ENCODE measurements at regions not wholly inside any gene's neighbourhood (a gene's known extent, or its start where the extent isn't known, plus 50 kb on each side); places are given as distances from the start of the nearest gene placed in this dataset.
"Not testable (repeated sequence)": the region's sequence is repeated elsewhere in the genome, so short reads cannot be mapped to it uniquely, and the experiment has no call there.

- no peak for DNase-seq (ENCODE audit: low read depth in 2 of 2)
Observed at GRCh38 chr7:155228894-155229293, 68.8 kb upstream of the INSIG1 start.

DNA sequence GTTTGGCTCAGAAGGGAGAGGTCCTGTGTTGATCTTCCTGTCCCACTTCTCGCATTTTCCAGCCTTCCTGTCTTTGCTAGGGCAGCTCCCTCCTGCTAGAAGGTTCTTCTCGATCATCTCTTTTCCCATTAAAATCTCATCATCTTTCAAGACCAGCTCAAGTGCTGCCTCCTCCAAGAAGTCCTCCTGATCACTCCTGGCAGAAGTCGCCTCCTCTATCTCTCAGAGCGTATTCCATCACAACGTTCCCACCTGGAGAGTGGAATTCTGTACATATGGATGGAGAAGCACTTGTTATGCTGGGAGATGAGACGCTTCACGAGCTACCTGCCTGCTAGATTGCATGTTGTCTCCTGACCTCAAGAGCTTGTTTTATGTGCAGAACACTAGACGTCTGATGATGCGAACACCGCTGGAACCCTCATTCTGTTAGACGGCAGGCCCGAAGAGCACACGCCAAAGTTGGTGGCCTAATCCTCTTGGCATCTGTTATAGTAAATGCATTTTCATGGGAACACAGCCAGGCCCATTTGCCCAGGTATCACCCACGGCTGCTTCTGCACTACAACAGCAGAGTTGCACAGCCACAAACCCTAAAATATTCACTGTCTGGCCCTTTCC is 68.0 kb upstream of the INSIG1 start:
- DNase-seq (ENCODE audit: low read depth in 2 of 2) = no peak

DNA sequence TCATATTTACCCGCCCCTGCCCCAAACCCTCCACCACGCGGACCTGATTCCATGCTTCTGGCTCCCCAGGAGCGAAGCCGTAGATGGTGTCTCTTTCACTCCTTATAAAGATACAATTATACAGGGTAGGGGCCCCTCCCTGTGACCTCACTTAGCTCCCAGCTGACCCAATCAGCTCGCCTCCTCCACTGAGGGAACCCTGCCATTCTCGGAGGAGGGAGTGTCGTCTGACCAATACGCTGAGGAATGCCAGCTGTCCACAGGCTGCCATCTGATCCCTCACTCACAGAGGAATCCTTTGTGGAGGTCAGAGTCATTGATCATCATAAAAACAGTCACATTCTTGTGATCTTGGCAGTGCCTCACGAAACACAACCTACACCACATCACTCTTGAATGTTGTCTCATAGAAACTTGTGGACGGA is 67.5 kb upstream of the INSIG1 start:
- no peak for DNase-seq (ENCODE audit: low read depth in 2 of 2)

DNA sequence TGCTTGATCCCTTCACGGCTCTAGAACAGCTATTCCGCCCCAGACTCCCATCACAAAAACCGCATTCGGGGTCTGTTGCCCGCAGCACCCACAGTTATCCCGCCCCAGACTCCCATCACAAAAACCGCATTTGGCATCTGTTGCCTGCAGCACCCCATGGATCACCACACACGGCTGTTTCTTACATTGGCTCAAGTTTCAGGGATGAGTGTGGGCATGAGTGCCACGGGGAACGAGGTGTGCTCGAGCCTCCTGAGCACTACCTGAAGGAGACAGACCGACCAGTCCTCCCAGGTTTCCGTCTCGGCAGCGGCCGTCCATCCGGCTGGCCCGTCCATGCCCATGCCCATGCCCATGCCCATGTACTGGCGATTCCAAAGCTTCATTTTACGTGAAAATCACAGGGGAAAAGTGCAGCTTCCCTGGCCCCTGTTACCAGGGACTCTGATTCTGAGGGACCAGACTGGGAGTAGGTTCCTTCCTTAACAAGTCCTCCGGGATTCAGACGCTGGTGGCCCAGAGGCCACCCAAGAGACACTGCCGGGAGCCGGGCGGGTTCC is 66.4 kb upstream of the INSIG1 start:
- no peak for DNase-seq (ENCODE audit: low read depth in 2 of 2)

DNA sequence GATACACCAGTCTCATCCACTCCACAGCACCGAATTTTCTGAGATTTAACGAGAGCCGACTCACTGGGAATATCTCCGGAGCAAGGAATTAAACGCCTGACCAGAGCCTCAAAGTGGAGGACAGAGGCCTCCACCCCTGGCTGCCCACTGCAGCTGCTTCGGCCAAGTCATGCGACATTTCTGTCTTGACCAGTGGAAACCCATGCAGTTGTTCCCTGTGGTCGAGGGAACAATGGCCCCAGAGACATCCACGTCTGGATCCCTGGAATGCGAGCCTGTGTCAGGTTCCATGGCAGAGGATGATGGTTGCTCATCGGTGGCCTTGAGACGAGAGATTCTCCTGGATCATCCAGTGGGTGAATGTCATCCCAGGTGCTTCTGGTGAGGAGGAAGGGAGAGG is 65.7 kb upstream of the INSIG1 start:
- no peak for DNase-seq (ENCODE audit: low read depth in 2 of 2)

GRCh38 chr7:155232911-155233310 is 64.8 kb upstream of the INSIG1 start:
- no peak for DNase-seq (ENCODE audit: low read depth in 2 of 2)

DNA sequence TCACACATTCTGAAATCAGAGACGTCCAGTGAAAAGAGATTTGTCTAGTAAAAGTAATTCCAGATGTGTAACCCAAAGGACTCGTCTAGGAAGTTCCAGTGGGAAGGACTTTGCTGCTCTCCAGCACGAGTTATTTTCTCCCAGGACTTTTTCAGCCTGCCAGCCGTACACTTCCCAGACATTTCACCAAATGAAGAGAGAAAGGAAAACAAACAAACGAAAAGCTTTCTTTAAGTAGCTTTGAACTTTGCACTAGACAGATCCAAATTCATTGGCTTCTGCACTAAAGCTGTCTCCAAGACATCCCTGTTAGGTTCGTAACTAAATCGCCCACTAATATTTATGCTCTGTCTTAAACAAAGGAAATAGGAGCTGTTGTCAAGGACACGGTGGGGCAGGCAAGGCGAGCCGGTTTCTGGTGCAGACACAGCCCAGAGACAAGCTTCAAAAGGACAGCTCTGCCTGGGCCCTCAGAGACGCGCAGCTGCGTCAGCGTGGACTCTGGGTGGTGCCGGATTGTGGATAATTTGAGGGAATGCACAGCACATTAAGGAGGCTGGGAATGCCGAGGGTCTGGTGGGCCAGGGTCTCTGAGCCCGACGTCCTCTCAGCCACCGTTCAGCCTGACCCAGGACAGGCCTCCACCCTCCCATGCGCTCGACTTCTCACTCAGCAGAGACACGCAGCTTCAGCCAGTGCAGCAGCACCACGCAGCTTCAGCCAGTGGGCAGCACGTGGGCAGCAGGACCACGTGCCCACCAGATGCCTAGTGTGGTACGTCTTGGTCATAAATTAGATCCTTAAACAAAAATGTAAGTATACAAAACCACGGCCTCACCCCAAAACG is 64.1 kb upstream of the INSIG1 start:
- no peak for DNase-seq (ENCODE audit: low read depth in 2 of 2)

DNA sequence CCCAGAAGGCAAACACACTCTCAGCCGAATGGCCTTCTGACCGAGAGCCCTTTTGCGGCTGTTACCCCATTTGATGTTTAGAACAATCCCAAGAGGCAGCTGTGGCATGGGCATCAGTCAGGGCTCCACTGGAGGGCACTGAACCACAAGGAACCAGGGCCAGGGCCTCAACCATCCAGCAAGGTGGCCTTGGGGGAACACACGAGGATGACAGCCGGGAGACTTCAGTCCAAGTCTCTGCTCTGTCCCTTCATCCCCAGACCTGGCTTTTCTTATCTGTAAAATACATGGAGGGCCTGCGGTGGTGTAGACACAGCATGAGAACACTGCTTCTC is 63.6 kb upstream of the INSIG1 start:
- DNase-seq (ENCODE audit: low read depth in 2 of 2) = no peak

DNA sequence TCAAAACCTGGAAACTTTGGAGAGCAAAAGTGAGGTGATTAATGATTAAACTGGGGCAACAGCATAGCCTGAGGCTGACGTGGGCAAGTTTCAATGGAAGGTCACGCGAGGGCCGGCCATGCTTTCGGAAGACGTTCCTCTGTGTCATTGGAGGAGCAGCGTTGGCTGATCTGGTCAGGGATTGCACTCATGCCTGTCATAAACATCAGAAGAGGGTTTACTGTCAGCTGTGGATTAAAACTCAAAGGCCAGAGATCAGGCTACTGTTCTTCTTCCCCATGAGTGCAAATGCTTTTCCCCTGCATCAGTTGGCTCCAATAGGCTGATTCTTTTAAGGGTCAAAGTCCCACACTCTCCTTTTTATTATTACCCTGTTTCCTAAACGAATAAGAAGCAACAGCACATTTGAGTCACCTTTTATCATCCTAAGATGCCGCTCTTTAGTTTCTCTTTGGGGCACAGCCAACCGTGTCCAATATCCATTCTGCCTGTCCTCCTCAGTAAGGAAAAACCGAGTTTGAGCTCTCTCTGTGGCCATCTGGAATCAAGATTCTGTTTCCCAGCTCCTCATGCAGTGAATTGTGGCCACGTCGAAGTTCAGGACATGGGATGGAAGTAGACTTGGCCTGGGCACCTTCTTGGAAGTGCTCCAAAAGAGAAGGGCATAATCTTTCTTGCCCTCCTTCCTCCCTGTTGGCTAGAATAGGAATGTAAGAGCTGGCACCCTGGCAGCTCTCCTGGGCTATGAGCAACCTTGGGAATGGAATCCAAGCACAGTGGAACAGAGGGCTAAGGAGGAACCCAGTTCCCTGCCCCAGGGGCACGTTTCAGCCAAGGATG is 62.5 kb upstream of the INSIG1 start:
- no peak for DNase-seq (ENCODE audit: low read depth in 2 of 2)

- no peak for DNase-seq (ENCODE audit: low read depth in 2 of 2)
Observed at GRCh38 chr7:155236386-155236785, 61.3 kb upstream of the INSIG1 start.

DNA sequence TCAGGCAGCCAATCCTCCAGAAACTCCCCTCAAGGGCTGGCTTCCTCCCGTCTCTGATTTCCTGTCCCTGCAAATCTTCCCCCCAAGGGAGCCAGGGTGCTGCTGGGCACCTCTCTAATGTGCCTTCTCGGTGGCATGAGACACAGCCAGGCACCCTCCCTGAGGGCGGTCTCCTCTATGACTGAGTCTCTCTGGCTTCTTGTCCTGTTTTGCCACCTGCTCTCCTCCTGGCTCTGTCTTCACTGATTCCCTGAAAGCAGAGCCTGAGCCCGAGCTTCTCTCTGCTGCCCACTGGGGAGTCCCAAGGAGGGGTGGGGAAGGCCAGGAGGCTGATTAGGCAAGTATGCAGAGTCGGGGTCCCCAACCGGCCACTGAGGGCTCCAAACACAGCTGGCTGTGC is 60.4 kb upstream of the INSIG1 start:
- no peak for DNase-seq (ENCODE audit: low read depth in 2 of 2)

GRCh38 chr7:155237730-155238129 is 59.9 kb upstream of the INSIG1 start:
- no peak for DNase-seq (ENCODE audit: low read depth in 2 of 2)

DNA sequence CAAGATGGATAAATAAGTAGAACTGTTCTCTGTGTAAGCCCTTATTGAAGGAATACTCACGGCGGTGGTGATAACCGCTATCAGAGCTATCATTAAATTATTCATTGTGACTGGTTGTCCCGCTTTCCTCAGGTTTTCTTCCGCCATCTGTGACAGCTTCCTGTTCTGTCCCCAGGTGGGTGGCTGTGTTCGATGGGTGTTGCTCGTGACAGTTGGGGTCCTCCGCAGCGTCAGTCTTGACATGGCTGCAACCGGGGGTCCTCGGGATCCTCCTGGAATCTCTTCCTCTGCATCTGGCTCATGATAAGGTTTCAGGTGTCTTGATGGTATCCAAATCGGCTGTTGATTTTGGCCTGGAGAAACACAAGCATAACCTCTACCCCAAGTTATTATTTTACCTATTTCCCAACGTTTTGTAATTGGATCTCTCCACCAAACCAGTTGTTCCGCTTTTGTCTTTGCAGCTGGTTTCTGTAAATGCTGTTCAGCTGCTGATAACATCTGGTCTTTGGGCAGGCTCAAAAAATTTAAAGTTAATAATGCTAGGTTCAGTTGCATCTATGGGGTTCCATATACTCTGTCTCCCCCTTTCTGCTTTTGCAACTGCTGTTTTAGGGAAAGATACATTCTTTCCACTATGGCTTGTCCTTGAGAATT is 58.1 kb upstream of the INSIG1 start:
- DNase-seq (ENCODE audit: low read depth in 2 of 2) = not testable (repeated sequence)

DNA sequence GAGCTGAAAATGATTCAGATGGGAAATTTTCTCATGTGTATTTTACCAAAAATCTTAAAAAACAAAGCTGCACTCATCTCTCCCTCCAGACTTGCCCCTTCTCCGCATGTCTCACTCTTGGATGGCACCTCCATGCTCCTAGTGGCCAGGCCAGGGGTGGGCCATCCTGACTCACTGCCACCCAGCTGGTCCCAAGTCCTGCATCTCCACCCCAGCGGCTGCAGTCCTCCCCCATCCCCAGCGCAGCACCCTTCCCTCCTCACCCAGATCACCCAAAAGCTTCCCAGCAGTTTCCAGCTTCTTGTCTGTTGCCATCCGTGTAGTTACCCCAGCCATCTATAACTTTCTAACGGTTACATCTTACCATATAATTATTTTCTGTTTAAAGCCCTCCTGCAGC is 53.0 kb upstream of the INSIG1 start:
- no peak for DNase-seq (ENCODE audit: low read depth in 2 of 2)

GRCh38 chr7:155247479-155248365 is 50.0 kb upstream of the INSIG1 start:
- DNase-seq (ENCODE audit: low read depth in 2 of 2) = no peak
